ENCODE measurements at regions not wholly inside any gene's neighbourhood (a gene's known extent, or its start where the extent isn't known, plus 50 kb on each side); places are given as distances from the start of the nearest gene placed in this dataset.

DNA sequence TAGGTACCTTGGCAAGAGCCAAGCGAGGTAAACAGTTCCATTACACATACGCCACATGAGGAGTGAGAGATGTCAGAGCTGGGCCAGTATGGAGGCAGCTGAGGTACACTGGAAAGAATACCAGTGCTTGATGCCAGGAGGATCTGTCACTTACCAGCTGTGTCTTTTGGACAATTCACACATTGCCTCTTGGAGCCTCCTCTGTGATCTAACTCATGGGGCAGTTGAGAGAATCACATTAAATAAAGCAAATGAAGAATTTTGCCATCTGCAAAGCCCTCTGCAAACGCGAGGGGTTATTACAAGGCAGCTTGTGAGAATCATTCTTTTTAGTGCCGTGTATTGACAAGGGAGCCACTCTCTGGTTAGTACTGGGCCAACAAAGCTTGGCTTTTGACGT, 429.7 kb upstream of the KLF4 start:
- TF ChIP-seq, protein P1, sequence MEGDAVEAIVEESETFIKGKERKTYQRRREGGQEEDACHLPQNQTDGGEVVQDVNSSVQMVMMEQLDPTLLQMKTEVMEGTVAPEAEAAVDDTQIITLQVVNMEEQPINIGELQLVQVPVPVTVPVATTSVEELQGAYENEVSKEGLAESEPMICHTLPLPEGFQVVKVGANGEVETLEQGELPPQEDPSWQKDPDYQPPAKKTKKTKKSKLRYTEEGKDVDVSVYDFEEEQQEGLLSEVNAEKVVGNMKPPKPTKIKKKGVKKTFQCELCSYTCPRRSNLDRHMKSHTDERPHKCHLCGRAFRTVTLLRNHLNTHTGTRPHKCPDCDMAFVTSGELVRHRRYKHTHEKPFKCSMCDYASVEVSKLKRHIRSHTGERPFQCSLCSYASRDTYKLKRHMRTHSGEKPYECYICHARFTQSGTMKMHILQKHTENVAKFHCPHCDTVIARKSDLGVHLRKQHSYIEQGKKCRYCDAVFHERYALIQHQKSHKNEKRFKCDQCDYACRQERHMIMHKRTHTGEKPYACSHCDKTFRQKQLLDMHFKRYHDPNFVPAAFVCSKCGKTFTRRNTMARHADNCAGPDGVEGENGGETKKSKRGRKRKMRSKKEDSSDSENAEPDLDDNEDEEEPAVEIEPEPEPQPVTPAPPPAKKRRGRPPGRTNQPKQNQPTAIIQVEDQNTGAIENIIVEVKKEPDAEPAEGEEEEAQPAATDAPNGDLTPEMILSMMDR (conservative IDR thresholded peaks at IDR 0.05; ENCODE audit: low read length): no peak
- TF ChIP-seq EZH2phosphoT487 (IDR thresholded peaks at IDR 0.05; ENCODE audit: borderline replicate concordance): no peak

Measured in Loucy (cell line).